GM12864 (cell line): ENCODE measurements at regions not wholly inside any gene's neighbourhood (a gene's known extent, or its start where the extent isn't known, plus 50 kb on each side); places are given as distances from the start of the nearest gene placed in this dataset.
"Not testable (repeated sequence)": the region's sequence is repeated elsewhere in the genome, so short reads cannot be mapped to it uniquely, and the experiment has no call there.

Source experiments
- DNase-seq: peaks from one replicate; pipeline ENCODE4 v3.0.0-alpha.2; 2011; ENCODE audit warnings: low read depth
- H3K4me3 ChIP-seq: 2 replicates; pipeline ENCODE4 v1.5.1; 2011; ENCODE audit warnings: mild to moderate bottlenecking, low read depth, low read length, control low read depth
- CTCF ChIP-seq: IDR thresholded peaks from 2 replicates; pipeline ENCODE4 v1.5.1; 2011; ENCODE audit warnings: low read depth, mild to moderate bottlenecking, moderate library complexity, low read length, control low read depth, inconsistent platforms; ENCODE audit errors: missing control alignments

DNA sequence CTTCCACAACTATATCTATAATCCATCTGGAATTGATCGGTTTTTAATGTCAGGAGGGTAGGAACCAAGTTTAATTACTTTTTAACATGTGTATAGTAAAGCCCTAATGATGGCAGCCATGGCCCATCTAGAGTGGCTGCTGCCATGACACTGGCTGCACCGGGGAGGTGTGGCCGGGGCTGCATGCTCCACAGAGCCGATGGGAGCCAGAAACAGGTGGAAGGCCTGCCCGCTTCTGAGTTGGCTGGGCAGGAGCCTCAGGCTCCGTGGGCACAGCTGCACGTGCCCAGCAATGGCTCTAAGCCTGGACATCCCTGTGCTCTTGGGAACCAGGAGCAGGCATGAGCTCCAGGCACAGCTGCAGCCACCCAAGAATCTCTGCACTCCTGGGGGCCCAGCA, 73.0 kb downstream of the GBP6 start:
- no peak overlapping the region for H3K4me3 ChIP-seq
- no peak for TF ChIP-seq CTCF
- no peak for DNase-seq

DNA sequence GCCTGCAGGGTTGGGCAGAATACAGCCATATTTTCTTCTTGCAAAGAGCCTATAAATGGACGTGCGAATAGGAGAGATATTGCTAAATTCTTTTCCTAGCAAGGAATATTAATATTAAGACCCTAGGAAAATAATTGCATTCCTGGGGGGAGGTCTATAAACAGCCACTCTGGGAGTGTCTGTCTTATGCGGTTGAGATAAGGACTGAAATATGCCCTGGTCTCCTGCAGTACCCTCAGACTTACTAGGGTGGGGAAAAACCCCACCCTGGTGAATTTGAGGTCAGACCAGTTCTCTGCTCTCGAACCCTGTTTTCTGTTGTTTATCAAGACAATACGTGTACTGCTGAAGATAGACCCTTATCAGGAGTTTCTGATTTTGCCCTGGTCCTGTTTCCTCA, 74.4 kb downstream of the GBP6 start:
- DNase-seq, H3K4me3 ChIP-seq: not testable (repeated sequence)

GRCh38 chr1:89440911-89441310, 77.1 kb downstream of the GBP6 start:
- no peak for TF ChIP-seq CTCF
- H3K4me3 ChIP-seq = no peak overlapping the region
- DNase-seq = no peak

DNA sequence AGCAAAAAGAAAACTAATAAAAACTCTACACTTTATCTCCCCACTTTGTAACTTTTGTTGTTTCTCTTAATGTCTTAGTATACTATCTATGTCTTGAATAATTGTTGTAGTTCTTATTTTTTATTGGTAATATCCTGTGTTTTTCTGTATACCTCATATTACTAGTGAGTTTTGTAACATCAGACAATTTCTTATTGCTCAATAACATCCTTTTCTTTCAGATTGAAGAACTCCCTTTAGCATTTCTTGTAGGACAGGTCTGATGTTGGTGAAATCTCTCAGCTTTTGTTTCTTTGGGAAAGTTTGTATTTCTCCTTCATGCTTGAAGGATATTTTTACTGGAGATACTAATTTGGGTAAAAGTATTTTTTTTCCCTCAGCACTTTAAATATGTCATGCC, 79.8 kb upstream of the LRRC8B start:
- no peak for TF ChIP-seq CTCF
- no peak for DNase-seq

GRCh38 chr1:89451011-89451410, 73.6 kb upstream of the LRRC8B start:
- no peak overlapping the region for H3K4me3 ChIP-seq
- no peak for DNase-seq
- TF ChIP-seq CTCF = no peak

More for the DNA sequence above, 79.8 kb upstream of the LRRC8B start:
- H3K4me3 ChIP-seq = no peak overlapping the region

DNA sequence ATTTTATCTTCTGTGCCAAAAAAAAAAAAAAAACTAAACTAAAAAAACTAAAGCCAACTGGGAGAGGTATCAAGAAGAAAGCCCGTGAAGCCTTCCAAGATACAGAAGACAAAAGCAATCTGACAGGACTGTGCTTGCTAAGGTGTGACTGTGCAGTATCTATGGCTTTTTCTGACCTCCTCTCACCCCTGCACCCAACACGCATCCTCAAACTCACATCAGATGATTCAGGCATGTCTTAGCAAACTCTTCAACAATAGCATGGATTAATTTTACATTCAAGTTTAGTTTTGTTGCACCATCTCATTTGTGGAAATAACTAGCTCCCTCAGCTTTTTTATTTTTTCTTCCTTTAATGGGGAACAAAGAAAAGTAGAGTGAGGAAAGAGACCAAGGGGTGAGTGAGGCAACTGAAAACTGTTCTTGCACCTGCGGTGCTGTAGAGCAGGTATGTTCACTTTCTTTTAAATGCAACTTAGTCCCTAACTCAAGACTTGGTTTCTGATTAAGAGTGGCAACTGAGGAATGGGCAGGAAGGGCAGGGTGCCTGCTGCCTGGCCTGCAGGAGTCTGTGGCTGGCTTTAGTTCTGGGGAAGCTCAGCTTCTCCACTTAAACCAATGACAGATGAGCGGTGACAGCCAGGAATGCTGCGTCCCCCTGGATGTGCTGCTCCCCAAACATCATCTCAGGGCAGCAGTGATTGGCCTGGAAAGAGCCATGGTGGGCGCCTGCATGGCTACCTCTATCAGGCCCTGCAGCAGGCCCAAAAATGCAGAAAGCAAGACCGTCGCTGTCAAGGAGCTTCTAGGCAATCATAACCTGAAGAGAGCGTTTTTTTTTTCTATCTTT, 71.3 kb upstream of the LRRC8B start:
- H3K4me3 ChIP-seq = no peak overlapping the region
- TF ChIP-seq CTCF = no peak
- no peak for DNase-seq

DNA sequence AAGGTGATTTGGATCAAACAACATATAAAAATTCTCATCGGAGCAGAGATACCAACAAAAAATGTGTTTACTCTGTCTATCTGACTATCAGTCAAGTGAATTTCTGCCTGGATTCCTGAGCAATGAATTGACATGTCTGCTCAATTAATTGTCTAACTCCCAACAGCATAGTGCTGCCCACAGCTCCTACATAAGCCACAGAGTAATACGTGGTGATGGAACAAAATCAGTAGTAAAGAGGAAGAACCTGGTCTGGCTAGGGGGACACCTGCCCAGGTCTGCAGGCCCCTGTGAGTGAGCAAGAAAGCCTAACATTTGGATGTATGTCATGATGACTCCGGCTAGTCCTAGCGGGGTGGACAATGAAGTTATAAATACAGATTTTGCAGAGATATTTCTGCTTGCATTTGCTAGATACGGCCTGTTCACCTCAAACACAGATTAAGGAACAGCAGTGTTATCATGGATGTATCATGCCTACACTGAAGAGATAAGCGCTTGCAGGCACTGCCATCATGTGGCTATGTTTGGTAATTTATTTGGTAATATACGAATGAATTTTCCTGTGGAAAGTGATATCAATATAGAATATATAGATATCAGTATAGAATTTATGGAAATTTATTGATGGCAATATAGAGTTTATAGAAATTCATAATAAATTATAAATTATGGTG, 69.6 kb upstream of the LRRC8B start:
- no peak overlapping the region for H3K4me3 ChIP-seq
- peak; percentile 53 for TF ChIP-seq CTCF
- DNase-seq = peak; percentile 5
